ENCODE measurements at regions not wholly inside any gene's neighbourhood (a gene's known extent, or its start where the extent isn't known, plus 50 kb on each side); places are given as distances from the start of the nearest gene placed in this dataset.

GRCh38 chr20:52667358-52667757 is 304.8 kb upstream of the TSHZ2 start:
- H3K36me3 ChIP-seq = no peaks in the 10 kb centered on the region
- no peak overlapping the region for H3K27ac ChIP-seq
- H3K27me3 ChIP-seq = no peaks in the 10 kb centered on the region
- H3K4me1 ChIP-seq (ENCODE audit: control insufficient read depth in 1 of 2, insufficient read depth in 1 of 2, low read depth in 1 of 2, low read length in 1 of 2) = no peaks in the 10 kb centered on the region
- H3K4me3 ChIP-seq (ENCODE audit: low read depth in 1 of 2, low read length in 1 of 2) = no peak overlapping the region
- H3K9me3 ChIP-seq = no peaks in the 10 kb centered on the region
- TF ChIP-seq CTCF (IDR thresholded peaks at IDR 0.05) = no peak

- H3K27ac ChIP-seq = no peak overlapping the region
- no peak for TF ChIP-seq CTCF (IDR thresholded peaks at IDR 0.05)
- no peaks in the 10 kb centered on the region for H3K36me3 ChIP-seq
- H3K27me3 ChIP-seq = no peaks in the 10 kb centered on the region
- no peak overlapping the region for H3K4me3 ChIP-seq (ENCODE audit: low read depth in 1 of 2, low read length in 1 of 2)
- H3K4me1 ChIP-seq (ENCODE audit: control insufficient read depth in 1 of 2, insufficient read depth in 1 of 2, low read depth in 1 of 2, low read length in 1 of 2) = no peaks in the 10 kb centered on the region
- H3K9me3 ChIP-seq = no peaks in the 10 kb centered on the region
Observed at GRCh38 chr20:52665441-52665840, 306.7 kb upstream of the TSHZ2 start.

- no peaks in the 10 kb centered on the region for H3K4me1 ChIP-seq (ENCODE audit: control insufficient read depth in 1 of 2, insufficient read depth in 1 of 2, low read depth in 1 of 2, low read length in 1 of 2)
- no peaks in the 10 kb centered on the region for H3K27me3 ChIP-seq
- H3K4me3 ChIP-seq (ENCODE audit: low read depth in 1 of 2, low read length in 1 of 2) = no peak overlapping the region
- no peaks in the 10 kb centered on the region for H3K9me3 ChIP-seq
- no peaks in the 10 kb centered on the region for H3K36me3 ChIP-seq
- H3K27ac ChIP-seq = no peak overlapping the region
- no peak for TF ChIP-seq CTCF (IDR thresholded peaks at IDR 0.05)
Observed at GRCh38 chr20:52655395-52655794, 316.8 kb upstream of the TSHZ2 start.

- Histone ChIP-seq H3K4me1 (ENCODE audit: control insufficient read depth in 1 of 2, insufficient read depth in 1 of 2, low read depth in 1 of 2, low read length in 1 of 2) (no peaks in the 10 kb centered on the region), H3K27ac (no peak overlapping the region), H3K4me3 (ENCODE audit: low read depth in 1 of 2, low read length in 1 of 2) (no peak overlapping the region), H3K9me3 (no peaks in the 10 kb centered on the region), H3K27me3 (no peaks in the 10 kb centered on the region), H3K36me3 (no peaks in the 10 kb centered on the region)
- no peak for TF ChIP-seq CTCF (IDR thresholded peaks at IDR 0.05)
Observed at GRCh38 chr20:52654567-52654966, 317.6 kb upstream of the TSHZ2 start.

GRCh38 chr20:52652271-52652670 is 319.9 kb upstream of the TSHZ2 start:
- no peak overlapping the region for H3K27ac ChIP-seq

More at GRCh38 chr20:52652271-52652670, 319.9 kb upstream of the TSHZ2 start:
- Histone ChIP-seq H3K27me3 (no peaks in the 10 kb centered on the region), H3K4me3 (ENCODE audit: low read depth in 1 of 2, low read length in 1 of 2) (no peak overlapping the region), H3K36me3 (no peaks in the 10 kb centered on the region), H3K9me3 (no peaks in the 10 kb centered on the region), H3K4me1 (ENCODE audit: control insufficient read depth in 1 of 2, insufficient read depth in 1 of 2, low read depth in 1 of 2, low read length in 1 of 2) (no peaks in the 10 kb centered on the region)
- TF ChIP-seq CTCF (IDR thresholded peaks at IDR 0.05) = no peak
